ENCODE measurements at regions not wholly inside any gene's neighbourhood (a gene's known extent, or its start where the extent isn't known, plus 50 kb on each side); places are given as distances from the start of the nearest gene placed in this dataset.

DNA sequence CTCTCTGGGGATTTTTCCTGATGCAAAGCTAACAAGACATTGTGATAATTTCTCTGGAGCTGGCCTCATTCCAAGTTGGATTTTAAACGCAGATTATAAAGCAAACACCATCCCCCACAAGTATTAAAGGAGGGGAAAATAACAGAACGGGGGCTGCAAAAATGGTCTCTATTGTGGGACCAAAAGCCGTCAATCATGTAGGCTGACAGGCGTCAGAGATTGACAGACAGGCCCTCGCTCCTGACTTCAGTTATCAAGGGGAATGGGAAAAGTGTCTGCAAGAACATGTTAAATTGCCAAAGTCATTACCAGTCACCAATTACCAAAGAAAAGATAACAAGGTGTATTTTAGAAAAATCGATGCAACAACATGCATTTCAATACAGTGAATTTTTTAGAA is 307.4 kb upstream of the POU3F1 start:
- no peaks in the 10 kb centered on the region for H3K4me1 ChIP-seq (ENCODE audit: insufficient read depth, insufficient read length)
- no peak overlapping the region for H3K9ac ChIP-seq (ENCODE audit: insufficient read length, low read depth)
- H3K9me3 ChIP-seq (ENCODE audit: insufficient read depth, low read length) = 0 out of 2 replicates have a peak, but pooled peaks cover 3% of the 10 kb centered on the region
- H3K27me3 ChIP-seq (ENCODE audit: insufficient read depth, insufficient read length) = no peaks in the 10 kb centered on the region
- TF ChIP-seq ZNF274 (IDR thresholded peaks at IDR 0.05; ENCODE audit: low read depth, low read length) (no peak), SUZ12 (IDR thresholded peaks at IDR 0.05; ENCODE audit: extremely low read depth, insufficient read depth, insufficient read length) (no peak), YY1 (IDR thresholded peaks at IDR 0.05; ENCODE audit: insufficient read depth, insufficient read length) (no peak)
- H3K36me3 ChIP-seq (ENCODE audit: insufficient read depth, insufficient read length, low read length) = no peaks in the 10 kb centered on the region
- no peak for DNase-seq (ENCODE audit: low read depth, low spot score)
- H3K4me3 ChIP-seq (ENCODE audit: insufficient read length, low read depth) = no peak overlapping the region

DNA sequence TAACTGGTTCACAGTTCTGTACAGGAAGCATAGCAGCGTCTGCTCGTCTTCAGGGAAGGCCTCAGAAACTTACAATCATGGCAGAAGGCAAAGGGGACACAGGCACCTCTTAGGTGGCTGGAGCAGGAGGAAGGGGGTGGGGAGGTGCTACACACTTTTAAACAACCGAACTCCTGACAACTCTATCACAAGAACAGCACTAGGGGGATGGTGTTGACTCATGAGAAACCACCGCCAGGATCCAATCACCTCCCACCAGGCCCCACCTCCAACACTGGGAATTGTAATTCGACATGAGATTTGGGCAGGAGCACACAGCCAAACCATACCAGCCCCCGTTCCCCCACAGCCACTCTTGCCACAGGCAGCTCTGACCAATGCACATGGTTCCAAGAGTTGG is 306.3 kb upstream of the POU3F1 start:
- Histone ChIP-seq H3K4me1 (ENCODE audit: insufficient read depth, insufficient read length) (no peaks in the 10 kb centered on the region), H3K4me3 (ENCODE audit: insufficient read length, low read depth) (no peak overlapping the region), H3K9ac (ENCODE audit: insufficient read length, low read depth) (no peak overlapping the region), H3K9me3 (ENCODE audit: insufficient read depth, low read length) (peaks cover 5% of the 10 kb centered on the region; the same call in 1 of the 2 replicates), H3K36me3 (ENCODE audit: insufficient read depth, insufficient read length, low read length) (no peaks in the 10 kb centered on the region), H3K27me3 (ENCODE audit: insufficient read depth, insufficient read length) (no peaks in the 10 kb centered on the region)
- no peak for DNase-seq (ENCODE audit: low read depth, low spot score)
- TF ChIP-seq SUZ12 (IDR thresholded peaks at IDR 0.05; ENCODE audit: extremely low read depth, insufficient read depth, insufficient read length) = no peak
- TF ChIP-seq ZNF274 (IDR thresholded peaks at IDR 0.05; ENCODE audit: low read depth, low read length) = no peak
- TF ChIP-seq YY1 (IDR thresholded peaks at IDR 0.05; ENCODE audit: insufficient read depth, insufficient read length) = no peak

DNA sequence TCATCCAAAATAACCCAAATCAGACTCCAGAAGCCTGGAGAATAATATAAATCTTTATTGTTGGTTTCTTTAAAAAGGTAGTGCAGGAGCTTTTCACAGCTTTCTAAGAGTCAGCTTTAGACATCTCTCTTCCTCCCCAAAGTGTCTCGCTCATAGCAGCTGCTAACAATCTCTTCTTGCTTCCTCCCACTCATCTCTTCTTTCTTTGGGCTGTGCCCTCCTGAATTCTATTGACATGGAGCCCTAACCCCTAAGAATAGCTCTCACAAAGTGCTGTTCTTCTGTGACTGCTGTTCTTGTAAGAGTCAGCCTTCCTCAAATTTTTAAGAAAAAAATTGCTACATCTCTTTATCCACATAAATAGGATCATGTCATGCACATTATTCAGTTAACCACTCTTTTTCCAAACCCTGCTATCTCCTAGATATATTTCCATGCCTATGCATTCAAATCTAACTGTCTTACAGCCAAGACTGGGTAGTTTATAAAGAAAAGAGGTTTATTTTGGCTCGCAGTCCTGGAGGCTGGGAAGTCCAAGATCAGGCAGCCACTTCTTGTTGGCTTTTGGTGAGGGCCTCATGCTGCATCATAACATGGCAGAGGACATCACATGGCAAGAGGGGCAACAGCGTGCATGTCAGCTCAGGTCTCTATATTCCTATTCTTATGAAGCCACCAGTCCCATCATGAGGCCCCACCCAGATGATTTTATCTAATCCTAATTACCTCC is 301.0 kb upstream of the POU3F1 start:
- Histone ChIP-seq H3K4me1 (ENCODE audit: insufficient read depth, insufficient read length) (no peaks in the 10 kb centered on the region), H3K4me3 (ENCODE audit: insufficient read length, low read depth) (no peak overlapping the region), H3K9ac (ENCODE audit: insufficient read length, low read depth) (no peak overlapping the region), H3K36me3 (ENCODE audit: insufficient read depth, insufficient read length, low read length) (no peaks in the 10 kb centered on the region), H3K9me3 (ENCODE audit: insufficient read depth, low read length) (peaks cover 10% of the 10 kb centered on the region; the same call in 1 of the 2 replicates), H3K27me3 (ENCODE audit: insufficient read depth, insufficient read length) (no peaks in the 10 kb centered on the region)
- TF ChIP-seq YY1 (IDR thresholded peaks at IDR 0.05; ENCODE audit: insufficient read depth, insufficient read length) = no peak
- TF ChIP-seq SUZ12 (IDR thresholded peaks at IDR 0.05; ENCODE audit: extremely low read depth, insufficient read depth, insufficient read length) = no peak
- TF ChIP-seq ZNF274 (IDR thresholded peaks at IDR 0.05; ENCODE audit: low read depth, low read length) = no peak
- no peak for DNase-seq (ENCODE audit: low read depth, low spot score)

DNA sequence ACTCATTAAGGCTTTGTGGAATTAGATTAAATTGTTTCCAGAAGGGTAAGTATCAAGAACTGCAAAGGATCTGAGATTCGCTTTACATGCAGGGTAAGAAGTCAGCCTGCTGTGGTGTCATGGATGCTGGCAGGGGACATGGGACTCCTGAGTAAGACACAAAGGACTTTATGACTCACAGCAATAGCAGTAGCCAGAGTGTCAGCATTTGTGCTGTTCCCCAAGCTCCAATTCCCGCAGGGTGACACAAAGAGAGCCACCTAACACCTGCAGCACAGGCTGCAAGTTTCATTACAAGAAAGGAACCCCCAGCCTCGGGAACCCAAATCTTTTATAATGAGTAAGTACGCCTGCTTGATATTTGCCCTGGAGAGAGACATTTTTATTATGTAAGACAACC is 298.1 kb upstream of the POU3F1 start:
- Histone ChIP-seq H3K27me3 (ENCODE audit: insufficient read depth, insufficient read length) (no peaks in the 10 kb centered on the region), H3K36me3 (ENCODE audit: insufficient read depth, insufficient read length, low read length) (no peaks in the 10 kb centered on the region), H3K9ac (ENCODE audit: insufficient read length, low read depth) (no peak overlapping the region), H3K4me3 (ENCODE audit: insufficient read length, low read depth) (no peak overlapping the region), H3K4me1 (ENCODE audit: insufficient read depth, insufficient read length) (no peaks in the 10 kb centered on the region), H3K9me3 (ENCODE audit: insufficient read depth, low read length) (peaks cover 10% of the 10 kb centered on the region; the same call in 1 of the 2 replicates)
- no peak for TF ChIP-seq SUZ12 (IDR thresholded peaks at IDR 0.05; ENCODE audit: extremely low read depth, insufficient read depth, insufficient read length)
- TF ChIP-seq ZNF274 (IDR thresholded peaks at IDR 0.05; ENCODE audit: low read depth, low read length) = no peak
- no peak for TF ChIP-seq YY1 (IDR thresholded peaks at IDR 0.05; ENCODE audit: insufficient read depth, insufficient read length)
- peak; percentile 22 for DNase-seq (ENCODE audit: low read depth, low spot score)

DNA sequence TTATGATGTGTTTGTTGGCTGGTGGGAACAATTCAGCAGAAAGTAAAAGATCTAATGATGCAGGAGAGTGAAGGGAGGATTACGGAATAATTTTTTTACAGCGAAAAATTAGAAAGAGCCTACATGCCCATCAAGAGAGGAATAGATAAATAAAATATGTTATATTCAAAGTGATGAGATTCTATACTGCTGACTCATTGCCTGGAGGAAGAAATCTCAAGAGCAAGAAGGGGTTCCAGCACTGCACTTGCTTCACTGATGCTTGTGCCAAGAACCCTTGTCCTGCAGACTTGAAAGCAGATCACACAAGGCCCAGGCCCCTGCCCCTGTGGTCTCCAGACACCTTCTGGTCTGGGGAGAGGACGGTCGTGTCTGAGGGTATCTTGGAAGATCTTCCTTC is 295.1 kb upstream of the POU3F1 start:
- no peak overlapping the region for H3K9ac ChIP-seq (ENCODE audit: insufficient read length, low read depth)
- DNase-seq (ENCODE audit: low read depth, low spot score) = no peak
- H3K27me3 ChIP-seq (ENCODE audit: insufficient read depth, insufficient read length) = no peaks in the 10 kb centered on the region
- H3K4me1 ChIP-seq (ENCODE audit: insufficient read depth, insufficient read length) = peaks cover 2% of the 10 kb centered on the region
- no peak overlapping the region for H3K4me3 ChIP-seq (ENCODE audit: insufficient read length, low read depth)
- H3K9me3 ChIP-seq (ENCODE audit: insufficient read depth, low read length) = no peaks in the 10 kb centered on the region
- no peaks in the 10 kb centered on the region for H3K36me3 ChIP-seq (ENCODE audit: insufficient read depth, insufficient read length, low read length)
- TF ChIP-seq YY1 (IDR thresholded peaks at IDR 0.05; ENCODE audit: insufficient read depth, insufficient read length) = no peak
- TF ChIP-seq ZNF274 (IDR thresholded peaks at IDR 0.05; ENCODE audit: low read depth, low read length) = no peak
- TF ChIP-seq SUZ12 (IDR thresholded peaks at IDR 0.05; ENCODE audit: extremely low read depth, insufficient read depth, insufficient read length) = no peak

DNA sequence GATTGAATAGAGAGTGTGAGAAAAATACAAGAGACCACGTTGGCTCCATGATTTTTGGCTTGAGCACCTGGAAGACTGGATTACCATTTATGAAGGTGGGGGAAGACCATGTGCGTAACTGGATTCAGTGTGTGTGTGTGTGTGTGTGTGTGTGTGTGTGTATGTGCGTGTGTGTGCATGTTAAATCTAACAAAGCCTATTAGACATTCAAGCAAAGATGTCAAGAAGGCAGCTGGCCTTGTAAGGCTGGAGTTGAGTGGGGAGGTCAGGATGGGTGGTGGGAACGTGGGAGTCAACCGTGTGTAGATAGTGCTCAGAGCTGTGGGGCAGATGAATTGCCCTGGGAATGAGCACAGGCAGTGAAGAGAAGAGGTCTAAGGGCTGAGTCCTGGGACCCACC is 293.8 kb upstream of the POU3F1 start:
- Histone ChIP-seq H3K9ac (ENCODE audit: insufficient read length, low read depth) (no peak overlapping the region), H3K36me3 (ENCODE audit: insufficient read depth, insufficient read length, low read length) (no peaks in the 10 kb centered on the region), H3K27me3 (ENCODE audit: insufficient read depth, insufficient read length) (no peaks in the 10 kb centered on the region), H3K9me3 (ENCODE audit: insufficient read depth, low read length) (no peaks in the 10 kb centered on the region), H3K4me3 (ENCODE audit: insufficient read length, low read depth) (no peak overlapping the region), H3K4me1 (ENCODE audit: insufficient read depth, insufficient read length) (peaks cover 2% of the 10 kb centered on the region)
- DNase-seq (ENCODE audit: low read depth, low spot score) = no peak
- no peak for TF ChIP-seq SUZ12 (IDR thresholded peaks at IDR 0.05; ENCODE audit: extremely low read depth, insufficient read depth, insufficient read length)
- TF ChIP-seq YY1 (IDR thresholded peaks at IDR 0.05; ENCODE audit: insufficient read depth, insufficient read length) = no peak
- TF ChIP-seq ZNF274 (IDR thresholded peaks at IDR 0.05; ENCODE audit: low read depth, low read length) = no peak

DNA sequence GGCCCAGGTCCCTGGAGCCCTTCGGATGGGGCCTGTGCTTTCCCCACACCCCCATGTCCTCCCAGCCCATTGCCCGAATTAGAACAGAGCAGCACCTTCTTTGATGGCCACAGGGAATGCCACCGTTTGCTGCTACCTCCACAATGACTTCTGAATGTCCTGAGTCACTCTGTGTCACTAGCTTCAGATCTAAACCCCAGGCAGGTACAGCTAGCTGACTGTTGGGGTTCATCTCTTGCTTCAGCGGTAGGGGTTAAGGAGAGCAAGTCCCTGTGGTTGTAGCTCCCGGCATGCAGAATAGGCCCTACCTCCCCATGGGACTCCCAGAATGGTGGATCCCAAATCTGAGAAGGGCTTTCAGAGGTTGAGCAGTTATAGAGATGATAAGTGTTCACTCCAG is 291.1 kb upstream of the POU3F1 start:
- no peaks in the 10 kb centered on the region for H3K9me3 ChIP-seq (ENCODE audit: insufficient read depth, low read length)
- H3K9ac ChIP-seq (ENCODE audit: insufficient read length, low read depth) = no peak overlapping the region
- H3K27me3 ChIP-seq (ENCODE audit: insufficient read depth, insufficient read length) = no peaks in the 10 kb centered on the region
- H3K4me3 ChIP-seq (ENCODE audit: insufficient read length, low read depth) = no peak overlapping the region
- TF ChIP-seq SUZ12 (IDR thresholded peaks at IDR 0.05; ENCODE audit: extremely low read depth, insufficient read depth, insufficient read length) = no peak
- no peak for TF ChIP-seq YY1 (IDR thresholded peaks at IDR 0.05; ENCODE audit: insufficient read depth, insufficient read length)
- TF ChIP-seq ZNF274 (IDR thresholded peaks at IDR 0.05; ENCODE audit: low read depth, low read length) = no peak
- no peak for DNase-seq (ENCODE audit: low read depth, low spot score)
- H3K36me3 ChIP-seq (ENCODE audit: insufficient read depth, insufficient read length, low read length) = no peaks in the 10 kb centered on the region
- H3K4me1 ChIP-seq (ENCODE audit: insufficient read depth, insufficient read length) = peaks cover 2% of the 10 kb centered on the region
